B cell (primary cell): ENCODE measurements at regions not wholly inside any gene's neighbourhood (a gene's known extent, or its start where the extent isn't known, plus 50 kb on each side); places are given as distances from the start of the nearest gene placed in this dataset.

Experiments
- EZH2 ChIP-seq: IDR thresholded peaks from 2 replicates; pipeline ENCODE4 v1.6.1; 2012; ENCODE audit warnings: borderline replicate concordance, low read depth, mild to moderate bottlenecking, moderate library complexity, low read length; ENCODE audit not compliant: insufficient read depth, poor library complexity, severe bottlenecking
- TF ChIP-seq, protein P1 (sequence below): fragments of 200-600 bp; IDR thresholded peaks from one replicate; pipeline ENCODE4 v1.8.0; 2022; ENCODE audit warnings: antibody characterized with exemption, mild to moderate bottlenecking

DNA sequence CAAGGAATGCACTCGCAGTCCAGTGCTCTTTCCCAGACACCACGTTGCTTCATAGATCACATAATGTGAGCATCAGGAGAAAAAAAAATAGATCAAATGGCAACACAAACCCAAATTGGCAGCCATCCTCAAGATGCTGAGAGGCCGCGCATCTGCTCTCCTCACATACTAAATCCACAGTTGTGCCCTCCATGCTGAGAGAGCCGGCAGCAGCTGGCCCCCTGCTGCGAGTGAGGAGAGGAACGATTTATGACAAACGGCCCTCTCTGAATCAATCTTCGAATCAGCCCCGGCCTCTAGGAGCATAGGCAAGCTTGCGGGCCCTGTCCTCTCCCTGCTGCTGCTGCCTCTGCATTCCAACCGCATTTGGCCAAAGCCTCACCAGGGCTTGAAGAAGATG, 159.9 kb upstream of the TENM4 start:
- TF ChIP-seq, protein P1, sequence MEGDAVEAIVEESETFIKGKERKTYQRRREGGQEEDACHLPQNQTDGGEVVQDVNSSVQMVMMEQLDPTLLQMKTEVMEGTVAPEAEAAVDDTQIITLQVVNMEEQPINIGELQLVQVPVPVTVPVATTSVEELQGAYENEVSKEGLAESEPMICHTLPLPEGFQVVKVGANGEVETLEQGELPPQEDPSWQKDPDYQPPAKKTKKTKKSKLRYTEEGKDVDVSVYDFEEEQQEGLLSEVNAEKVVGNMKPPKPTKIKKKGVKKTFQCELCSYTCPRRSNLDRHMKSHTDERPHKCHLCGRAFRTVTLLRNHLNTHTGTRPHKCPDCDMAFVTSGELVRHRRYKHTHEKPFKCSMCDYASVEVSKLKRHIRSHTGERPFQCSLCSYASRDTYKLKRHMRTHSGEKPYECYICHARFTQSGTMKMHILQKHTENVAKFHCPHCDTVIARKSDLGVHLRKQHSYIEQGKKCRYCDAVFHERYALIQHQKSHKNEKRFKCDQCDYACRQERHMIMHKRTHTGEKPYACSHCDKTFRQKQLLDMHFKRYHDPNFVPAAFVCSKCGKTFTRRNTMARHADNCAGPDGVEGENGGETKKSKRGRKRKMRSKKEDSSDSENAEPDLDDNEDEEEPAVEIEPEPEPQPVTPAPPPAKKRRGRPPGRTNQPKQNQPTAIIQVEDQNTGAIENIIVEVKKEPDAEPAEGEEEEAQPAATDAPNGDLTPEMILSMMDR = no peak
- no peak for TF ChIP-seq EZH2
